ENCODE measurements at regions not wholly inside any gene's neighbourhood (a gene's known extent, or its start where the extent isn't known, plus 50 kb on each side); places are given as distances from the start of the nearest gene placed in this dataset.

GRCh38 chr10:120770496-120770895, 80.7 kb upstream of the WDR11 start:
- no peak overlapping the region for H3K9ac ChIP-seq (ENCODE audit: insufficient read length, low read depth)
- H3K36me3 ChIP-seq (ENCODE audit: insufficient read depth, insufficient read length, low read length), result no peaks in the 10 kb centered on the region
- TF ChIP-seq SUZ12 (IDR thresholded peaks at IDR 0.05; ENCODE audit: extremely low read depth, insufficient read depth, insufficient read length), result no peak
- no peak for TF ChIP-seq ZNF274 (IDR thresholded peaks at IDR 0.05; ENCODE audit: low read depth, low read length)
- no peak for TF ChIP-seq YY1 (IDR thresholded peaks at IDR 0.05; ENCODE audit: insufficient read depth, insufficient read length)
- DNase-seq (ENCODE audit: low read depth, low spot score), result no peak
- H3K4me3 ChIP-seq (ENCODE audit: insufficient read length, low read depth), result no peak overlapping the region
- H3K27me3 ChIP-seq (ENCODE audit: insufficient read depth, insufficient read length), result no peaks in the 10 kb centered on the region
- no peaks in the 10 kb centered on the region for H3K9me3 ChIP-seq (ENCODE audit: insufficient read depth, low read length)
- H3K4me1 ChIP-seq (ENCODE audit: insufficient read depth, insufficient read length), result peaks cover 2% of the 10 kb centered on the region

GRCh38 chr10:120776442-120776841, 74.7 kb upstream of the WDR11 start:
- H3K27me3 ChIP-seq (ENCODE audit: insufficient read depth, insufficient read length), result no peaks in the 10 kb centered on the region
- no peaks in the 10 kb centered on the region for H3K9me3 ChIP-seq (ENCODE audit: insufficient read depth, low read length)
- DNase-seq (ENCODE audit: low read depth, low spot score), result no peak
- H3K4me1 ChIP-seq (ENCODE audit: insufficient read depth, insufficient read length), result no peaks in the 10 kb centered on the region
- H3K36me3 ChIP-seq (ENCODE audit: insufficient read depth, insufficient read length, low read length), result no peaks in the 10 kb centered on the region
- no peak overlapping the region for H3K9ac ChIP-seq (ENCODE audit: insufficient read length, low read depth)
- no peak overlapping the region for H3K4me3 ChIP-seq (ENCODE audit: insufficient read length, low read depth)
- no peak for TF ChIP-seq YY1 (IDR thresholded peaks at IDR 0.05; ENCODE audit: insufficient read depth, insufficient read length)

GRCh38 chr10:120782336-120782735, 68.8 kb upstream of the WDR11 start:
- no peak for DNase-seq (ENCODE audit: low read depth, low spot score)
- H3K36me3 ChIP-seq (ENCODE audit: insufficient read depth, insufficient read length, low read length), result no peaks in the 10 kb centered on the region
- no peak overlapping the region for H3K9ac ChIP-seq (ENCODE audit: insufficient read length, low read depth)
- H3K4me3 ChIP-seq (ENCODE audit: insufficient read length, low read depth), result no peak overlapping the region
- TF ChIP-seq SUZ12 (IDR thresholded peaks at IDR 0.05; ENCODE audit: extremely low read depth, insufficient read depth, insufficient read length), result no peak
- no peak for TF ChIP-seq YY1 (IDR thresholded peaks at IDR 0.05; ENCODE audit: insufficient read depth, insufficient read length)
- no peak for TF ChIP-seq ZNF274 (IDR thresholded peaks at IDR 0.05; ENCODE audit: low read depth, low read length)
- H3K27me3 ChIP-seq (ENCODE audit: insufficient read depth, insufficient read length), result no peaks in the 10 kb centered on the region
- H3K4me1 ChIP-seq (ENCODE audit: insufficient read depth, insufficient read length), result no peaks in the 10 kb centered on the region
- no peaks in the 10 kb centered on the region for H3K9me3 ChIP-seq (ENCODE audit: insufficient read depth, low read length)

- Histone ChIP-seq H3K9ac (ENCODE audit: insufficient read length, low read depth) (no peak overlapping the region), H3K9me3 (ENCODE audit: insufficient read depth, low read length) (no peaks in the 10 kb centered on the region), H3K4me1 (ENCODE audit: insufficient read depth, insufficient read length) (no peaks in the 10 kb centered on the region), H3K27me3 (ENCODE audit: insufficient read depth, insufficient read length) (no peaks in the 10 kb centered on the region), H3K4me3 (ENCODE audit: insufficient read length, low read depth) (no peak overlapping the region), H3K36me3 (ENCODE audit: insufficient read depth, insufficient read length, low read length) (no peaks in the 10 kb centered on the region)
- DNase-seq (ENCODE audit: low read depth, low spot score), result no peak
- TF ChIP-seq ZNF274 (IDR thresholded peaks at IDR 0.05; ENCODE audit: low read depth, low read length) (no peak), SUZ12 (IDR thresholded peaks at IDR 0.05; ENCODE audit: extremely low read depth, insufficient read depth, insufficient read length) (no peak), YY1 (IDR thresholded peaks at IDR 0.05; ENCODE audit: insufficient read depth, insufficient read length) (no peak)
Observed at GRCh38 chr10:120783098-120783497, 68.1 kb upstream of the WDR11 start.

GRCh38 chr10:120783867-120784266, 67.3 kb upstream of the WDR11 start:
- H3K9ac ChIP-seq (ENCODE audit: insufficient read length, low read depth), result no peak overlapping the region
- H3K9me3 ChIP-seq (ENCODE audit: insufficient read depth, low read length), result no peaks in the 10 kb centered on the region
- no peaks in the 10 kb centered on the region for H3K36me3 ChIP-seq (ENCODE audit: insufficient read depth, insufficient read length, low read length)
- no peak overlapping the region for H3K4me3 ChIP-seq (ENCODE audit: insufficient read length, low read depth)
- TF ChIP-seq ZNF274 (IDR thresholded peaks at IDR 0.05; ENCODE audit: low read depth, low read length), result no peak
- TF ChIP-seq YY1 (IDR thresholded peaks at IDR 0.05; ENCODE audit: insufficient read depth, insufficient read length), result no peak
- TF ChIP-seq SUZ12 (IDR thresholded peaks at IDR 0.05; ENCODE audit: extremely low read depth, insufficient read depth, insufficient read length), result no peak
- no peak for DNase-seq (ENCODE audit: low read depth, low spot score)
- H3K27me3 ChIP-seq (ENCODE audit: insufficient read depth, insufficient read length), result no peaks in the 10 kb centered on the region
- no peaks in the 10 kb centered on the region for H3K4me1 ChIP-seq (ENCODE audit: insufficient read depth, insufficient read length)

GRCh38 chr10:120788771-120789170, 62.4 kb upstream of the WDR11 start:
- Histone ChIP-seq H3K36me3 (ENCODE audit: insufficient read depth, insufficient read length, low read length) (no peaks in the 10 kb centered on the region), H3K27me3 (ENCODE audit: insufficient read depth, insufficient read length) (no peaks in the 10 kb centered on the region), H3K9me3 (ENCODE audit: insufficient read depth, low read length) (no peaks in the 10 kb centered on the region), H3K9ac (ENCODE audit: insufficient read length, low read depth) (no peak overlapping the region), H3K4me3 (ENCODE audit: insufficient read length, low read depth) (no peak overlapping the region), H3K4me1 (ENCODE audit: insufficient read depth, insufficient read length) (peaks cover 4% of the 10 kb centered on the region)
- TF ChIP-seq SUZ12 (IDR thresholded peaks at IDR 0.05; ENCODE audit: extremely low read depth, insufficient read depth, insufficient read length), result no peak
- no peak for TF ChIP-seq ZNF274 (IDR thresholded peaks at IDR 0.05; ENCODE audit: low read depth, low read length)
- no peak for DNase-seq (ENCODE audit: low read depth, low spot score)

- no peak overlapping the region for H3K9ac ChIP-seq (ENCODE audit: insufficient read length, low read depth)
- no peak overlapping the region for H3K4me3 ChIP-seq (ENCODE audit: insufficient read length, low read depth)
- DNase-seq (ENCODE audit: low read depth, low spot score), result no peak
Observed at GRCh38 chr10:120789303-120790203, 61.6 kb upstream of the WDR11 start.

More at GRCh38 chr10:120789303-120790203, 61.6 kb upstream of the WDR11 start:
- H3K9me3 ChIP-seq (ENCODE audit: insufficient read depth, low read length), result no peaks in the 10 kb centered on the region
- peaks cover 4% of the 10 kb centered on the region for H3K4me1 ChIP-seq (ENCODE audit: insufficient read depth, insufficient read length)
- no peak for TF ChIP-seq ZNF274 (IDR thresholded peaks at IDR 0.05; ENCODE audit: low read depth, low read length)
- no peak for TF ChIP-seq YY1 (IDR thresholded peaks at IDR 0.05; ENCODE audit: insufficient read depth, insufficient read length)
- no peak for TF ChIP-seq SUZ12 (IDR thresholded peaks at IDR 0.05; ENCODE audit: extremely low read depth, insufficient read depth, insufficient read length)
- H3K36me3 ChIP-seq (ENCODE audit: insufficient read depth, insufficient read length, low read length), result no peaks in the 10 kb centered on the region
- H3K27me3 ChIP-seq (ENCODE audit: insufficient read depth, insufficient read length), result no peaks in the 10 kb centered on the region

Measured in NT2/D1 (cell line).